ENCODE measurements at regions not wholly inside any gene's neighbourhood (a gene's known extent, or its start where the extent isn't known, plus 50 kb on each side); places are given as distances from the start of the nearest gene placed in this dataset.

DNA sequence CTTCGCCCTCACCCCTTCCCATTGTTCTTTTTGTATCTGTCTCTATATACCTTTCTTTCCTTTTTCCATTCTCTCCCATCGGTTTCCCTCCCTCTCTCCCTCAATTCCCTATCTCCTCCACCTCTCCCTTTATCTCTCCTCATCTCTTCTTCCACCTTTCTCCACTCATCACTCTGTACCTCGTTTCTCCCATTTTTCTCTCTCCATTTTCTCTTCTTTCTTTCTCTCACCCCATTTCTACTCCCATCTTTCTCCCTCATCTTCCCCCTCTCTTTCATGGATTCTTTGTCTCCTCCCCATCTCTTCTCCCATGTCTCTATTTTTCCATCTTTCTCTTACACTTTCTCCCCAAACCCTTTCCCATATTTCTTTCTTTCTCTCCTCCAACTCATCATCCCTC, 385.9 kb upstream of the CLINT1 start:
- no peak overlapping the region for H3K4me2 ChIP-seq (replicated peaks; ENCODE audit: extremely low read depth, low read length, poor library complexity, severe bottlenecking)
- TF ChIP-seq, protein P1, sequence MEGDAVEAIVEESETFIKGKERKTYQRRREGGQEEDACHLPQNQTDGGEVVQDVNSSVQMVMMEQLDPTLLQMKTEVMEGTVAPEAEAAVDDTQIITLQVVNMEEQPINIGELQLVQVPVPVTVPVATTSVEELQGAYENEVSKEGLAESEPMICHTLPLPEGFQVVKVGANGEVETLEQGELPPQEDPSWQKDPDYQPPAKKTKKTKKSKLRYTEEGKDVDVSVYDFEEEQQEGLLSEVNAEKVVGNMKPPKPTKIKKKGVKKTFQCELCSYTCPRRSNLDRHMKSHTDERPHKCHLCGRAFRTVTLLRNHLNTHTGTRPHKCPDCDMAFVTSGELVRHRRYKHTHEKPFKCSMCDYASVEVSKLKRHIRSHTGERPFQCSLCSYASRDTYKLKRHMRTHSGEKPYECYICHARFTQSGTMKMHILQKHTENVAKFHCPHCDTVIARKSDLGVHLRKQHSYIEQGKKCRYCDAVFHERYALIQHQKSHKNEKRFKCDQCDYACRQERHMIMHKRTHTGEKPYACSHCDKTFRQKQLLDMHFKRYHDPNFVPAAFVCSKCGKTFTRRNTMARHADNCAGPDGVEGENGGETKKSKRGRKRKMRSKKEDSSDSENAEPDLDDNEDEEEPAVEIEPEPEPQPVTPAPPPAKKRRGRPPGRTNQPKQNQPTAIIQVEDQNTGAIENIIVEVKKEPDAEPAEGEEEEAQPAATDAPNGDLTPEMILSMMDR (IDR thresholded peaks at IDR 0.05) = no peak
- no peaks in the 10 kb centered on the region for H3K27me3 ChIP-seq (ENCODE audit: control insufficient read depth in 2 of 2, insufficient read depth in 2 of 2, low read length in 2 of 2)
- no peaks in the 10 kb centered on the region for H3K36me3 ChIP-seq (replicated peaks in 1 of 2; ENCODE audit: control insufficient read depth in 1 of 2, insufficient read depth in 2 of 2, low read length in 2 of 2)
- H3K9ac ChIP-seq (ENCODE audit: insufficient read depth, low read length, poor library complexity, severe bottlenecking) = no peak overlapping the region
- peaks cover 0 to 3% (median 0%) of the 10 kb centered on the region in 3 donors for H3K27me3 Mint-ChIP-seq (ENCODE audit: low read depth in 3 of 3)
- H3K79me2 ChIP-seq (ENCODE audit: insufficient read depth, low read length) = no peaks in the 10 kb centered on the region
- H3K4me1 Mint-ChIP-seq = peaks cover 4% of the 10 kb centered on the region
- no peak overlapping the region for H3K27ac ChIP-seq (ENCODE audit: low read depth in 1 of 2, low read length in 2 of 2)
- no peak overlapping the region for H3K27ac Mint-ChIP-seq
- H3K9me3 Mint-ChIP-seq = peaks cover 0 to 2% (median 0%) of the 10 kb centered on the region in 7 donors
- WGBS (ENCODE audit: insufficient coverage) = 100% methylated on average over 3 of the region's 3 CpGs
- no peak overlapping the region for H3K4me3 Mint-ChIP-seq
- intact Hi-C loops (cut with micrococcal nuclease) = no loop called here
- H3K4me3 ChIP-seq (replicated peaks in 1 of 3; ENCODE audit: low read depth in 2 of 3, low read length in 3 of 3) = no peak overlapping the region
- H2AFZ ChIP-seq (ENCODE audit: insufficient read depth, low read depth, low read length, poor library complexity, severe bottlenecking) = no peak overlapping the region
- no peaks in the 10 kb centered on the region for H4K20me1 ChIP-seq (ENCODE audit: insufficient read depth, low read length)
- H3K36me3 Mint-ChIP-seq = no peaks in the 10 kb centered on the region
- no peak for DNase-seq
- no peaks in the 10 kb centered on the region for H3K4me1 ChIP-seq (ENCODE audit: control insufficient read depth in 1 of 2, insufficient read depth in 2 of 2, low read length in 2 of 2)
- no peaks in the 10 kb centered on the region for H3K9me3 ChIP-seq (replicated peaks in 1 of 2; ENCODE audit: control insufficient read depth in 1 of 2, insufficient read depth in 1 of 2, low read length in 2 of 2)

DNA sequence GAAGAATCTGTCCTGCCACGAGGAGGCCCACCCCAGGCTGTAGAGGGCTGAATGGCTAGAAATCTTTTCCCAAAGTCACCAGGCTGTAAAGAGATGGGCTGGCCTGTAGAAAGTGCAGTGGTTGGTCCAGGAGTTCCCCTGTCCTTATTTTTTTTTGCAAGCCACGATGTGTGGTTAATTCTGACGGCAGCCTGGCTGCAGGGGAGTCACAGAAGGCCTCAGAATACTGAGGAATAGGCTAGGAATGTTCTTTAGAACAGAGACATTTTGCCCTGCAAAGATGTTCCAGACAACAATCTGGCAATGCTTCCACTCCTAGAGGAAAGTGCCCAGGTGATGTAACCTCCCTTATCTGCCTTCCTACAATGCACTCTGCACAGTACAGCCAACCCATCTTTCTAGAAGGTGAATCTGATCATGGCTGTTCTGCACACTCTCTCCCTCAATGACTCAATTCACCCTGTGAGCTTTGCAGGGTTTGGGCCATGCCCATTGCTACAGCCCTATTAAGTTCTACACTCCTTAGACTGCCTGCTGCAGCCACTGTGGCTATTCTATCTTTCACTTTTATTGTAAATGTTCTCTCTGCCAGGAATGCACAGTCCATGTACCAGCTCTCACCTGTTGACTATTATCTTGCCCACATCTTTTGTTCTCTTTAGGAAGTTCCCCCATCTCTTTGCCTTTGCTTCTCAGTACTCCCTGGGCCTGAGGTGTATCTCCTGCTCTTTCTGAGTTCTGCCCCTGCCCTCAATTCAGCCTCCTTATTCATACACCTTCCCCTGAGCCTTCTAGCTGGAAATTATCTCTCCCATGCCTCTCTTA, 377.8 kb upstream of the CLINT1 start:
- no peak overlapping the region for H3K4me2 ChIP-seq (replicated peaks; ENCODE audit: extremely low read depth, low read length, poor library complexity, severe bottlenecking)
- H3K36me3 ChIP-seq (replicated peaks in 1 of 2; ENCODE audit: control insufficient read depth in 1 of 2, insufficient read depth in 2 of 2, low read length in 2 of 2) = no peaks in the 10 kb centered on the region
- no peak overlapping the region for H2AFZ ChIP-seq (ENCODE audit: insufficient read depth, low read depth, low read length, poor library complexity, severe bottlenecking)
- H3K4me3 Mint-ChIP-seq = no peak overlapping the region
- H3K79me2 ChIP-seq (ENCODE audit: insufficient read depth, low read length) = no peaks in the 10 kb centered on the region
- no peaks in the 10 kb centered on the region for H3K9me3 ChIP-seq (replicated peaks in 1 of 2; ENCODE audit: control insufficient read depth in 1 of 2, insufficient read depth in 1 of 2, low read length in 2 of 2)
- DNase-seq = no peak
- peaks cover 31% of the 10 kb centered on the region for H3K4me1 Mint-ChIP-seq
- WGBS (ENCODE audit: insufficient coverage) = 56% methylated on average over 2 of the region's 3 CpGs
- H3K4me3 ChIP-seq (replicated peaks in 1 of 3; ENCODE audit: low read depth in 2 of 3, low read length in 3 of 3) = no peak overlapping the region
- no peaks in the 10 kb centered on the region for H3K27me3 Mint-ChIP-seq (ENCODE audit: low read depth in 3 of 3)
- H3K27ac ChIP-seq (ENCODE audit: low read depth in 1 of 2, low read length in 2 of 2) = no peak overlapping the region
- H4K20me1 ChIP-seq (ENCODE audit: insufficient read depth, low read length) = no peaks in the 10 kb centered on the region
- H3K4me1 ChIP-seq (ENCODE audit: control insufficient read depth in 1 of 2, insufficient read depth in 2 of 2, low read length in 2 of 2) = peaks cover 26 to 33% of the 10 kb centered on the region in 2 donors
- no peaks in the 10 kb centered on the region for H3K27me3 ChIP-seq (ENCODE audit: control insufficient read depth in 2 of 2, insufficient read depth in 2 of 2, low read length in 2 of 2)
- no peaks in the 10 kb centered on the region for H3K36me3 Mint-ChIP-seq
- H3K9me3 Mint-ChIP-seq = peaks cover 0 to 4% (median 2%) of the 10 kb centered on the region in 7 donors
- H3K27ac Mint-ChIP-seq = no peak overlapping the region
- intact Hi-C loops (cut with micrococcal nuclease) = no loop called here
- no peak overlapping the region for H3K9ac ChIP-seq (ENCODE audit: insufficient read depth, low read length, poor library complexity, severe bottlenecking)
- TF ChIP-seq, protein P1 (IDR thresholded peaks at IDR 0.05) = no peak
